ENCODE measurements at regions not wholly inside any gene's neighbourhood (a gene's known extent, or its start where the extent isn't known, plus 50 kb on each side); places are given as distances from the start of the nearest gene placed in this dataset.

DNA sequence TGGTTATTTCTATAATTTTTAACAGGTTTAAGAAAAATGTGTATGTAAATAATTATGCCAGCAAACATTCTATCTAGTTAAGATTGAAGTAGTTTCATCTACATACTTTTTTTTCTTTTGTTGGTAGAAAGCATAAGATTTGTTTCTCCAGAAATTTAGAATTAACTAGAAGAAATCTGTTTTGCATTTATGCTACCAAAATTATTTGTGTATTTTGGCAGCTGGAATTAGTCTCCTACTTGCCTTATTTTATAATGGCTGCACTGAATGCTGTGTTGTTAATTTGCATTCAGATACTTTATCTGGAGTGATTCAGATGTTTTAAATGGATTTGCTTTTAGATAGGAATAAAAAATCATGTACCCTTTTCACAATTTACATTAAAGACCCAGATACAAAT is 100.2 kb upstream of the NAALADL2 start:
- TF ChIP-seq, protein P1, sequence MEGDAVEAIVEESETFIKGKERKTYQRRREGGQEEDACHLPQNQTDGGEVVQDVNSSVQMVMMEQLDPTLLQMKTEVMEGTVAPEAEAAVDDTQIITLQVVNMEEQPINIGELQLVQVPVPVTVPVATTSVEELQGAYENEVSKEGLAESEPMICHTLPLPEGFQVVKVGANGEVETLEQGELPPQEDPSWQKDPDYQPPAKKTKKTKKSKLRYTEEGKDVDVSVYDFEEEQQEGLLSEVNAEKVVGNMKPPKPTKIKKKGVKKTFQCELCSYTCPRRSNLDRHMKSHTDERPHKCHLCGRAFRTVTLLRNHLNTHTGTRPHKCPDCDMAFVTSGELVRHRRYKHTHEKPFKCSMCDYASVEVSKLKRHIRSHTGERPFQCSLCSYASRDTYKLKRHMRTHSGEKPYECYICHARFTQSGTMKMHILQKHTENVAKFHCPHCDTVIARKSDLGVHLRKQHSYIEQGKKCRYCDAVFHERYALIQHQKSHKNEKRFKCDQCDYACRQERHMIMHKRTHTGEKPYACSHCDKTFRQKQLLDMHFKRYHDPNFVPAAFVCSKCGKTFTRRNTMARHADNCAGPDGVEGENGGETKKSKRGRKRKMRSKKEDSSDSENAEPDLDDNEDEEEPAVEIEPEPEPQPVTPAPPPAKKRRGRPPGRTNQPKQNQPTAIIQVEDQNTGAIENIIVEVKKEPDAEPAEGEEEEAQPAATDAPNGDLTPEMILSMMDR (IDR thresholded peaks at IDR 0.05), result no peak
- no peak for TF ChIP-seq EZH2 (IDR thresholded peaks at IDR 0.05)
